SK-N-SH (cell line): ENCODE measurements at regions not wholly inside any gene's neighbourhood (a gene's known extent, or its start where the extent isn't known, plus 50 kb on each side); places are given as distances from the start of the nearest gene placed in this dataset.

ENCODE experiments used
- CTCF ChIA-PET: fragments of 300-600, 350-600 bp; formaldehyde crosslinking; extraction: SDS; loops from one replicate; lab custom pipeline; 2021; lab: Yijun Ruan, JAX
- POLR2A ChIA-PET: fragments of 350-600 bp; sonication (Branson Sonifier 250); formaldehyde crosslinking; extraction: SDS; loops from one replicate; lab custom pipeline; 2020; ENCODE audit warnings: antibody characterized with exemption, inconsistent platforms; lab: Yijun Ruan, JAX
- DNase-seq: peaks from one replicate; pipeline ENCODE4 v3.0.0; 2012
- H2AFZ ChIP-seq: fragments of 200-600 bp; sonication (generic); 2 replicates; pipeline ENCODE4 v1.8.1; 2016; ENCODE audit warnings: antibody characterized with exemption, mild to moderate bottlenecking, low read depth
- H3F3A ChIP-seq: fragments of 200-600 bp; sonication (generic); replicated peaks from 2 replicates; pipeline ENCODE3; 2016; ENCODE audit warnings: antibody characterized with exemption, mild to moderate bottlenecking; ENCODE audit not compliant: insufficient read depth
- H3K27ac ChIP-seq, 2 experiments: fragments of 200-500 bp in 1 of 2; fragments of 200-600 bp in 1 of 2; sonication (Bioruptor generic) in 1 of 2; sonication (generic), shearing (Covaris generic) in 1 of 2; 2 replicates each; pipeline versions ENCODE4 v1.5.1 to v1.6.1; 2014 to 2016; ENCODE audit warnings: low read depth in 2 of 2, inconsistent platforms in 1 of 2, low read length in 1 of 2, mild to moderate bottlenecking in 1 of 2, mixed read lengths in 1 of 2
- H3K27me3 ChIP-seq: fragments of 200-600 bp; sonication (generic), shearing (Covaris generic); 2 replicates; pipeline ENCODE4 v1.6.1; 2016; ENCODE audit warnings: mixed run types; ENCODE audit not compliant: insufficient read depth
- H3K36me3 ChIP-seq, 2 experiments: fragments of 200-500 bp in 1 of 2; fragments of 200-600 bp in 1 of 2; sonication (Bioruptor generic) in 1 of 2; sonication (generic) in 1 of 2; replicated peaks in 1 of 2; 2 replicates each; pipeline versions ENCODE3 to v1.5.1; 2014 to 2016; ENCODE audit warnings: low read length in 1 of 2, mild to moderate bottlenecking in 1 of 2; ENCODE audit not compliant: insufficient read depth in 2 of 2, control insufficient read depth in 1 of 2
- H3K4me1 ChIP-seq, 2 experiments: fragments of 200-500 bp in 1 of 2; fragments of 200-600 bp in 1 of 2; sonication (Bioruptor generic) in 1 of 2; sonication (generic), shearing (Covaris generic) in 1 of 2; 2 replicates each; pipeline versions ENCODE4 v1.5.1 to v1.6.1; 2014 to 2016; ENCODE audit warnings: low read depth in 1 of 2, low read length in 1 of 2, mixed run types in 1 of 2; ENCODE audit not compliant: insufficient read depth in 2 of 2, control insufficient read depth in 1 of 2
- H3K4me2 ChIP-seq: fragments of 200-600 bp; sonication (generic), shearing (Covaris generic); 2 replicates; pipeline ENCODE4 v1.6.1; 2017; ENCODE audit warnings: mixed run types
- H3K4me3 ChIP-seq, 2 experiments: fragments of 200-500 bp in 1 of 2; fragments of 200-600 bp in 1 of 2; sonication (Bioruptor generic) in 1 of 2; sonication (generic), shearing (Covaris generic) in 1 of 2; 2 replicates each; pipeline versions ENCODE4 v1.5.1 to v1.8.1; 2014 to 2016; ENCODE audit warnings: low read depth in 2 of 2, inconsistent platforms in 1 of 2, low read length in 1 of 2, mild to moderate bottlenecking in 1 of 2, mixed read lengths in 1 of 2, moderate library complexity in 1 of 2
- H3K79me2 ChIP-seq: fragments of 200-600 bp; sonication (generic); 2 replicates; pipeline ENCODE4 v1.8.1; 2017; ENCODE audit warnings: mild to moderate bottlenecking; ENCODE audit not compliant: insufficient read depth
- H3K9ac ChIP-seq: fragments of 200-600 bp; sonication (generic); 2 replicates; pipeline ENCODE4 v1.6.1; 2017; ENCODE audit warnings: mixed run types
- H3K9me2 ChIP-seq: fragments of 200-600 bp; sonication (generic); 2 replicates; pipeline ENCODE4 v1.6.1; 2017; ENCODE audit warnings: mixed run types
- H3K9me3 ChIP-seq: fragments of 200-600 bp; sonication (generic); 2 replicates; pipeline ENCODE4 v1.6.1; 2017; ENCODE audit warnings: mixed run types, mild to moderate bottlenecking, moderate library complexity
- H4K20me1 ChIP-seq: fragments of 200-600 bp; sonication (generic); 2 replicates; pipeline ENCODE4 v1.6.1; 2017; ENCODE audit warnings: mild to moderate bottlenecking, mixed run types; ENCODE audit not compliant: insufficient read depth
- CHD2 ChIP-seq: fragments of 150-350 bp; IDR thresholded peaks from 2 replicates; pipeline ENCODE4 v1.6.1; 2018; ENCODE audit warnings: low read length; ENCODE audit not compliant: partially characterized antibody
- CTCF ChIP-seq: fragments of 200-600 bp; sonication (generic); IDR thresholded peaks from 2 replicates; pipeline ENCODE4 v1.6.1; 2017; ENCODE audit warnings: antibody characterized with exemption, mild to moderate bottlenecking, moderate library complexity
- ELF1 ChIP-seq: IDR thresholded peaks from 2 replicates; pipeline ENCODE4 v1.4.0; 2012
- EP300 ChIP-seq, 2 experiments: IDR thresholded peaks; 2 replicates each; pipeline versions ENCODE4 v1.4.0 to v1.6.1; 2012; ENCODE audit warnings: borderline replicate concordance in 1 of 2, low read depth in 1 of 2, low read length in 1 of 2
- EZH2phosphoT487 ChIP-seq: fragments of 200-600 bp; sonication (generic); IDR thresholded peaks from 2 replicates; pipeline ENCODE4 v1.6.1; 2017; ENCODE audit warnings: low read depth, mixed run types, mild to moderate bottlenecking, antibody characterized with exemption, moderate library complexity, borderline replicate concordance
- FOSL2 ChIP-seq: IDR thresholded peaks from 2 replicates; pipeline ENCODE4 v1.4.0; 2012; ENCODE audit warnings: low read depth, mild to moderate bottlenecking, moderate library complexity, borderline replicate concordance
- FOXJ3 ChIP-seq: sonication (generic); formaldehyde crosslinking; IDR thresholded peaks from 2 replicates; pipeline ENCODE4 v1.5.1; 2020; ENCODE audit warnings: mild to moderate bottlenecking, missing genetic modification reagents
- FOXM1 ChIP-seq: IDR thresholded peaks from 2 replicates; pipeline ENCODE4 v1.4.0; 2012; ENCODE audit warnings: low read depth, mild to moderate bottlenecking
- GABPA ChIP-seq: IDR thresholded peaks from 2 replicates; pipeline ENCODE4 v1.4.0; 2012; ENCODE audit warnings: low read depth, mild to moderate bottlenecking
- GATA2 ChIP-seq: sonication (generic); formaldehyde crosslinking; IDR thresholded peaks from 2 replicates; pipeline ENCODE4 v1.5.0; 2020; ENCODE audit warnings: mild to moderate bottlenecking, missing genetic modification reagents
- JUND ChIP-seq: IDR thresholded peaks from 2 replicates; pipeline ENCODE4 v1.4.0; 2012
- MAX ChIP-seq: IDR thresholded peaks from 2 replicates; pipeline ENCODE4 v1.4.0; 2012; ENCODE audit warnings: low read depth
- MEF2A ChIP-seq: IDR thresholded peaks from 2 replicates; pipeline ENCODE4 v1.4.0; 2012; ENCODE audit warnings: low read depth, borderline replicate concordance
- MXI1 ChIP-seq: IDR thresholded peaks from 2 replicates; pipeline ENCODE4 v1.6.1; 2012; ENCODE audit warnings: mild to moderate bottlenecking, low read depth, low read length, improper control_type of control experiment
- NFIC ChIP-seq: IDR thresholded peaks from 2 replicates; pipeline ENCODE4 v1.4.0; 2012; ENCODE audit warnings: borderline replicate concordance
- NRF1 ChIP-seq: IDR thresholded peaks from 2 replicates; pipeline ENCODE4 v1.6.1; 2012; ENCODE audit warnings: low read depth, mild to moderate bottlenecking, low read length
- POLR2AphosphoS5 ChIP-seq: IDR thresholded peaks from 2 replicates; pipeline ENCODE4 v1.6.1; 2012; ENCODE audit warnings: low read depth, low read length
- RAD21 ChIP-seq: IDR thresholded peaks from 2 replicates; pipeline ENCODE4 v1.6.1; 2012; ENCODE audit warnings: mild to moderate bottlenecking, low read length
- RCOR1 ChIP-seq: fragments of 150-350 bp; IDR thresholded peaks from 2 replicates; pipeline ENCODE4 v1.6.1; 2017; ENCODE audit warnings: antibody characterized with exemption, low read length
- SIN3A ChIP-seq: IDR thresholded peaks from 2 replicates; pipeline ENCODE4 v1.6.1; 2012; ENCODE audit warnings: low read depth, mild to moderate bottlenecking, low read length, moderate library complexity, borderline replicate concordance
- SMC3 ChIP-seq: IDR thresholded peaks from 2 replicates; pipeline ENCODE4 v1.6.1; 2012; ENCODE audit warnings: low read depth, low read length, improper control_type of control experiment
- TAF1 ChIP-seq: IDR thresholded peaks from 2 replicates; pipeline ENCODE4 v1.6.1; 2012; ENCODE audit warnings: low read depth, mild to moderate bottlenecking, low read length, moderate library complexity, borderline replicate concordance
- TCF12 ChIP-seq: IDR thresholded peaks from 2 replicates; pipeline ENCODE4 v1.4.0; 2012
- TEAD4 ChIP-seq: IDR thresholded peaks from 2 replicates; pipeline ENCODE4 v1.4.0; 2012; ENCODE audit warnings: mild to moderate bottlenecking, borderline replicate concordance; ENCODE audit not compliant: insufficient read depth
- USF1 ChIP-seq: IDR thresholded peaks from 2 replicates; pipeline ENCODE4 v1.4.0; 2012; ENCODE audit warnings: low read depth, borderline replicate concordance
- YY1 ChIP-seq: IDR thresholded peaks from 2 replicates; pipeline ENCODE4 v1.4.0; 2012; ENCODE audit warnings: low read depth, mild to moderate bottlenecking
- ZBTB33 ChIP-seq: IDR thresholded peaks from 2 replicates; pipeline ENCODE4 v1.4.0; 2012; ENCODE audit warnings: low read depth, borderline replicate concordance
- WGBS: methylation state at CpG from one replicate; pipeline ENCODE4 v1.1.6; 2017; ENCODE audit warnings: low lambda C conversion rate; 5-methylcytosine and 5-hydroxymethylcytosine counted together
- TF ChIP-seq, protein P1 (sequence below): fragments of 150-350 bp; IDR thresholded peaks from 2 replicates; pipeline ENCODE4 v1.6.1; 2016; ENCODE audit warnings: mild to moderate bottlenecking, low read depth, low read length
- TF ChIP-seq, protein P2 (sequence below): IDR thresholded peaks from 2 replicates; pipeline ENCODE4; 2012

GRCh38 chr2:12227941-12228608 is 481.6 kb downstream of the LPIN1 start:
- Histone ChIP-seq H2AFZ (peak overlapping the region; percentile 77), H3K4me2 (no peak overlapping the region)
- no peak for TF ChIP-seq EP300 (IDR thresholded peaks at IDR 0.05; ENCODE audit: borderline replicate concordance in 1 of 2, low read depth in 1 of 2, low read length in 1 of 2)
- TF ChIP-seq SIN3A: no peak
- TF ChIP-seq EZH2phosphoT487: no peak
- no peak for TF ChIP-seq FOXJ3
- TF ChIP-seq, protein P1, sequence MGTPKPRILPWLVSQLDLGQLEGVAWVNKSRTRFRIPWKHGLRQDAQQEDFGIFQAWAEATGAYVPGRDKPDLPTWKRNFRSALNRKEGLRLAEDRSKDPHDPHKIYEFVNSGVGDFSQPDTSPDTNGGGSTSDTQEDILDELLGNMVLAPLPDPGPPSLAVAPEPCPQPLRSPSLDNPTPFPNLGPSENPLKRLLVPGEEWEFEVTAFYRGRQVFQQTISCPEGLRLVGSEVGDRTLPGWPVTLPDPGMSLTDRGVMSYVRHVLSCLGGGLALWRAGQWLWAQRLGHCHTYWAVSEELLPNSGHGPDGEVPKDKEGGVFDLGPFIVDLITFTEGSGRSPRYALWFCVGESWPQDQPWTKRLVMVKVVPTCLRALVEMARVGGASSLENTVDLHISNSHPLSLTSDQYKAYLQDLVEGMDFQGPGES: no peak
- TF ChIP-seq SMC3: no peak
- TF ChIP-seq MAX: no peak
- no peak for TF ChIP-seq RCOR1
- TF ChIP-seq, protein P2, sequence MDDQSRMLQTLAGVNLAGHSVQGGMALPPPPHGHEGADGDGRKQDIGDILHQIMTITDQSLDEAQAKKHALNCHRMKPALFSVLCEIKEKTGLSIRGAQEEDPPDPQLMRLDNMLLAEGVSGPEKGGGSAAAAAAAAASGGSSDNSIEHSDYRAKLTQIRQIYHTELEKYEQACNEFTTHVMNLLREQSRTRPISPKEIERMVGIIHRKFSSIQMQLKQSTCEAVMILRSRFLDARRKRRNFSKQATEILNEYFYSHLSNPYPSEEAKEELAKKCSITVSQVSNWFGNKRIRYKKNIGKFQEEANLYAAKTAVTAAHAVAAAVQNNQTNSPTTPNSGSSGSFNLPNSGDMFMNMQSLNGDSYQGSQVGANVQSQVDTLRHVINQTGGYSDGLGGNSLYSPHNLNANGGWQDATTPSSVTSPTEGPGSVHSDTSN: no peak; the same call in 1 of the 2 replicates
- TF ChIP-seq YY1: no peak
- TF ChIP-seq USF1: no peak
- no peak for TF ChIP-seq NFIC
- TF ChIP-seq NRF1: no peak
- TF ChIP-seq ZBTB33: no peak
- TF ChIP-seq CHD2: no peak
- TF ChIP-seq FOSL2: peak; percentile 34; the same call in 1 of the 2 replicates
- no peak for TF ChIP-seq TEAD4
- peak; percentile 35 for TF ChIP-seq CTCF
- peak; percentile 26; the same call in 1 of the 2 replicates for TF ChIP-seq JUND
- no peak for TF ChIP-seq TAF1
- TF ChIP-seq GATA2: no peak
- peak; percentile 46; the same call in 1 of the 2 replicates for TF ChIP-seq TCF12
- TF ChIP-seq MXI1: no peak
- 0 out of 2 replicates have a peak, but pooled peaks have one; percentile 10 for TF ChIP-seq MEF2A
- no peak for TF ChIP-seq RAD21
- TF ChIP-seq ELF1: no peak
- no peak for TF ChIP-seq GABPA
- no peak for TF ChIP-seq FOXM1
- no peak for TF ChIP-seq POLR2AphosphoS5

More at GRCh38 chr2:12227941-12228608, 481.6 kb downstream of the LPIN1 start:
- DNase-seq: no peak
- WGBS: 64% methylated on average over 4 of the region's 4 CpGs
- Histone ChIP-seq H3K79me2 (no peaks in the 10 kb centered on the region), H3K4me1 (peaks cover 0 to 14% of the 10 kb centered on the region in 2 experiments; a peak in 2 of 4 replicates), H3K9me2 (no peaks in the 10 kb centered on the region), H3K27ac (peak overlapping the region in 1 of 2 experiments; percentile 72; a peak in 2 of 4 replicates), H3K27me3 (no peaks in the 10 kb centered on the region), H3F3A (peaks cover 14% of the 10 kb centered on the region), H3K9me3 (no peaks in the 10 kb centered on the region), H3K36me3 (no peaks in the 10 kb centered on the region), H4K20me1 (no peaks in the 10 kb centered on the region), H3K4me3 (no peak overlapping the region), H3K9ac (no peak overlapping the region)
- ChIA-PET POLR2A (no interaction called here), CTCF (interaction anchor here (0.8 to 1.5 kb wide), 4 partner anchors 13 to 60 kb away, joined by 3 read pairs; no protein-coding TSS in a partner anchor)
